HCT116 (cell line): ENCODE measurements at regions not wholly inside any gene's neighbourhood (a gene's known extent, or its start where the extent isn't known, plus 50 kb on each side); places are given as distances from the start of the nearest gene placed in this dataset.

Experiments
- ATAC-seq: fragments of 200-7000 bp; cut with Tn5 transposase; 2 replicates; pipeline ENCODE4 v1.9.1; 2020; ENCODE audit warnings: mild to moderate bottlenecking, moderate library complexity
- BruUV-seq: library from RNA; stranded (reverse); fragments of 400-500 nt; replicated peaks from 2 replicates; lab custom pipeline; 2021; lab: Mats Ljungman, UMichigan
- CTCF ChIA-PET: fragments of 300-600 bp; sonication (Branson Sonifier 250); formaldehyde crosslinking; loops from one replicate; lab custom pipeline; 2021; ENCODE audit warnings: antibody characterized with exemption; lab: Charles Lee
- POLR2A ChIA-PET: fragments of 300-600, 350-600 bp; sonication (Branson Sonifier 250); formaldehyde crosslinking; loops from one replicate; lab custom pipeline; 2021; ENCODE audit warnings: antibody characterized with exemption; lab: Charles Lee
- RAD21 ChIA-PET, 2 experiments: fragments of 300-600 bp; sonication (Branson Sonifier 250); formaldehyde crosslinking; loops; one replicate each; lab custom pipeline; 2023; ENCODE audit warnings: low total read pairs in 2 of 2; ENCODE audit not compliant: uncharacterized antibody in 2 of 2, unreplicated experiment in 2 of 2, low non-redundant PET in 1 of 2; lab: Charles Lee
- DNase-seq: peaks from one replicate; pipeline ENCODE4 v3.0.0-alpha.2; 2010; ENCODE audit warnings: low read depth, low spot score
- H2AFZ ChIP-seq: fragments of 200-600 bp; shearing (Covaris generic), sonication (generic); 2 replicates; pipeline ENCODE4 v1.6.1; 2017; ENCODE audit warnings: low read depth, mixed run types, mixed read lengths, antibody characterized with exemption, low read length; ENCODE audit not compliant: poor library complexity, severe bottlenecking
- H3K27ac ChIP-seq: 2 replicates; pipeline ENCODE4 v1.5.1; 2012; ENCODE audit warnings: low read depth, low read length
- H3K27me3 ChIP-seq: fragments of 200-600 bp; sonication (generic); 2 replicates; pipeline ENCODE4 v1.6.1; 2016; ENCODE audit warnings: mixed run types, low read length, mixed read lengths; ENCODE audit not compliant: insufficient read depth
- H3K36me3 ChIP-seq, 2 experiments: fragments of 200-500 bp in 1 of 2; fragments of 200-600 bp in 1 of 2; sonication (Bioruptor generic) in 1 of 2; sonication (generic) in 1 of 2; 2 replicates each; pipeline versions ENCODE4 v1.5.1 to v1.6.1; 2014 to 2016; ENCODE audit warnings: low read length in 2 of 2, inconsistent platforms in 1 of 2, mixed read lengths in 1 of 2, mixed run types in 1 of 2; ENCODE audit not compliant: insufficient read depth in 2 of 2, control insufficient read depth in 1 of 2
- H3K4me1 ChIP-seq, 2 experiments: fragments of 200-600 bp in 1 of 2; sonication (generic) in 1 of 2; 2 replicates each; pipeline versions ENCODE4 v1.5.1 to v1.6.1; 2012 to 2017; ENCODE audit warnings: low read length in 2 of 2, inconsistent platforms in 1 of 2, mild to moderate bottlenecking in 1 of 2, mixed read lengths in 1 of 2, mixed run types in 1 of 2, moderate library complexity in 1 of 2; ENCODE audit not compliant: insufficient read depth in 2 of 2, control insufficient read depth in 1 of 2
- H3K4me2 ChIP-seq: fragments of 200-600 bp; sonication (generic); 2 replicates; pipeline ENCODE4 v1.6.1; 2017; ENCODE audit warnings: mixed run types, low read length, mixed read lengths
- H3K4me3 ChIP-seq, 2 experiments: fragments of 200-600 bp in 1 of 2; sonication (generic) in 1 of 2; replicated peaks in 1 of 2; 2 replicates each; pipeline ENCODE4 v1.5.1; 2011 to 2016; ENCODE audit warnings: low read length in 2 of 2, control low read depth in 1 of 2, low read depth in 1 of 2, mild to moderate bottlenecking in 1 of 2, mixed read lengths in 1 of 2, mixed run types in 1 of 2
- H3K79me2 ChIP-seq: fragments of 200-600 bp; sonication (generic); 2 replicates; pipeline ENCODE4 v1.6.1; 2017; ENCODE audit warnings: mild to moderate bottlenecking, mixed run types, low read length, moderate library complexity, mixed read lengths; ENCODE audit not compliant: insufficient read depth
- H3K9ac ChIP-seq: fragments of 200-600 bp; sonication (generic); 2 replicates; pipeline ENCODE4 v1.6.1; 2016; ENCODE audit warnings: low read length, mixed read lengths
- H3K9me2 ChIP-seq: fragments of 200-600 bp; sonication (generic), shearing (Covaris generic); 2 replicates; pipeline ENCODE4 v1.6.1; 2017; ENCODE audit warnings: mixed run types, mild to moderate bottlenecking, moderate library complexity; ENCODE audit not compliant: insufficient read depth
- H3K9me3 ChIP-seq, 2 experiments: fragments of 200-500 bp in 1 of 2; fragments of 200-600 bp in 1 of 2; sonication (Bioruptor generic) in 1 of 2; sonication (generic) in 1 of 2; 2 replicates each; pipeline ENCODE4 v1.6.1; 2014 to 2017; ENCODE audit warnings: low read length in 2 of 2, mixed read lengths in 2 of 2, inconsistent platforms in 1 of 2, low read depth in 1 of 2, mild to moderate bottlenecking in 1 of 2, mixed run types in 1 of 2, moderate library complexity in 1 of 2; ENCODE audit not compliant: control insufficient read depth in 1 of 2, insufficient read depth in 1 of 2
- H4K20me1 ChIP-seq: fragments of 200-600 bp; sonication (generic), shearing (Covaris generic); 2 replicates; pipeline ENCODE4 v1.6.1; 2017; ENCODE audit warnings: mixed run types, mild to moderate bottlenecking, moderate library complexity; ENCODE audit not compliant: insufficient read depth
- ATF3 ChIP-seq: IDR thresholded peaks from 2 replicates; pipeline ENCODE4 v1.6.1; 2012
- EGR1 ChIP-seq: IDR thresholded peaks from 2 replicates; pipeline ENCODE4 v1.6.1; 2012; ENCODE audit warnings: low read depth
- ELF1 ChIP-seq: IDR thresholded peaks from 2 replicates; pipeline ENCODE4 v1.6.1; 2012; ENCODE audit warnings: low read depth, borderline replicate concordance
- POLR2A ChIP-seq: IDR thresholded peaks from 2 replicates; pipeline ENCODE4 v1.7.0; 2011; ENCODE audit warnings: borderline replicate concordance; ENCODE audit not compliant: insufficient read depth, insufficient read length; ENCODE audit errors: extremely low read depth
- SRF ChIP-seq: IDR thresholded peaks from 2 replicates; pipeline ENCODE4 v1.6.1; 2012; ENCODE audit warnings: low read depth
- intact Hi-C: fragments of 100-400 bp; cut with micrococcal nuclease; formaldehyde crosslinking; loops from 2 replicates; pipeline ENCODE4 v1.10.0; 2022

GRCh38 chr18:69233465-69234054, 167.1 kb upstream of the DOK6 start:
- H2AFZ ChIP-seq, result no peak overlapping the region

GRCh38 chr18:69239849-69240674, 160.6 kb upstream of the DOK6 start:
- no peaks in the 10 kb centered on the region for H4K20me1 ChIP-seq
- intact Hi-C loops, result no loop called here
- no peaks in the 10 kb centered on the region for H3K27me3 ChIP-seq
- no peak overlapping the region for H3K4me2 ChIP-seq
- H3K9me2 ChIP-seq, result no peaks in the 10 kb centered on the region
- no peaks in the 10 kb centered on the region for H3K79me2 ChIP-seq
- ChIA-PET RAD21 (no interaction called here), CTCF (no interaction called here), POLR2A (no interaction called here)
- DNase-seq (no peak), ATAC-seq (no peak)
- no peak overlapping the region for H3K9ac ChIP-seq
- H3K27ac ChIP-seq, result no peak overlapping the region
- TF ChIP-seq EGR1, result no peak
- no TSS peak for BruUV-seq
- H3K36me3 ChIP-seq, result no peaks in the 10 kb centered on the region
- H3K4me3 ChIP-seq, result no peak overlapping the region
- no peaks in the 10 kb centered on the region for H3K4me1 ChIP-seq
- H2AFZ ChIP-seq, result no peak overlapping the region
- H3K9me3 ChIP-seq, result no peaks in the 10 kb centered on the region

More at GRCh38 chr18:69233465-69234054, 167.1 kb upstream of the DOK6 start:
- no peaks in the 10 kb centered on the region for H4K20me1 ChIP-seq
- POLR2A ChIA-PET, result no interaction called here
- H3K27me3 ChIP-seq, result no peaks in the 10 kb centered on the region
- H3K4me3 ChIP-seq, result no peak overlapping the region
- no peak for TF ChIP-seq POLR2A
- TF ChIP-seq ATF3, result no peak
- TF ChIP-seq SRF, result no peak
- TF ChIP-seq ELF1, result no peak
- H3K4me2 ChIP-seq, result no peak overlapping the region
- no peaks in the 10 kb centered on the region for H3K36me3 ChIP-seq
- no peaks in the 10 kb centered on the region for H3K4me1 ChIP-seq
- intact Hi-C loops, result no loop called here
- H3K9me3 ChIP-seq, result no peaks in the 10 kb centered on the region
- H3K27ac ChIP-seq, result no peak overlapping the region
- H3K9me2 ChIP-seq, result no peaks in the 10 kb centered on the region
- CTCF ChIA-PET, result no interaction called here
- no peak for DNase-seq
- RAD21 ChIA-PET, result no interaction called here
- no peak overlapping the region for H3K9ac ChIP-seq
- BruUV-seq, result no TSS peak
- H3K79me2 ChIP-seq, result no peaks in the 10 kb centered on the region
- no peak for ATAC-seq
